GM12878 (cell line): ENCODE measurements at regions not wholly inside any gene's neighbourhood (a gene's known extent, or its start where the extent isn't known, plus 50 kb on each side); places are given as distances from the start of the nearest gene placed in this dataset.

Experiments used
- BRCA1 ChIP-seq: IDR thresholded peaks from 2 replicates; pipeline ENCODE4 v1.6.1; 2011; ENCODE audit warnings: low read depth, low read length, improper control_type of control experiment
- CREB1 ChIP-seq: IDR thresholded peaks from 2 replicates; pipeline ENCODE4 v1.6.1; 2012; ENCODE audit warnings: low read depth, mild to moderate bottlenecking, inconsistent platforms
- EED ChIP-seq: sonication (generic); IDR thresholded peaks from 2 replicates; pipeline ENCODE4 v1.6.1; 2016; ENCODE audit warnings: antibody characterized with exemption, low read depth
- EP300 ChIP-seq, 2 experiments: fragments of 150-350 bp in 1 of 2; IDR thresholded peaks; 2 replicates each; pipeline ENCODE4 v1.6.1; 2011 to 2012; ENCODE audit warnings: low read depth in 2 of 2, low read length in 2 of 2, borderline replicate concordance in 1 of 2, improper control_type of control experiment in 1 of 2, inconsistent platforms in 1 of 2; ENCODE audit not compliant: control insufficient read depth in 1 of 2
- GATAD2B ChIP-seq: fragments of 450-650 bp; conservative IDR thresholded peaks from 2 replicates; pipeline ENCODE4 v1.6.1; 2017; ENCODE audit warnings: low read depth, mild to moderate bottlenecking, moderate library complexity
- HDGF ChIP-seq: fragments of 450-650 bp; IDR thresholded peaks from 2 replicates; pipeline ENCODE4 v1.6.1; 2016; ENCODE audit warnings: antibody characterized with exemption
- IKZF2 ChIP-seq, 2 experiments: fragments of 450-650 bp; IDR thresholded peaks; 2 replicates each; pipeline ENCODE4 v1.6.1; 2017; ENCODE audit warnings: mild to moderate bottlenecking in 2 of 2, moderate library complexity in 2 of 2
- KAT2A ChIP-seq: conservative IDR thresholded peaks from 2 replicates; pipeline ENCODE4 v1.6.1; 2011; ENCODE audit warnings: low read depth, low read length; ENCODE audit not compliant: control insufficient read depth
- KDM1A ChIP-seq: fragments of 200-600 bp; sonication (generic); IDR thresholded peaks from 2 replicates; pipeline ENCODE4 v1.6.1; 2016; ENCODE audit warnings: borderline replicate concordance
- MEF2B ChIP-seq: fragments of 450-650 bp; IDR thresholded peaks from 2 replicates; pipeline ENCODE4 v1.6.1; 2018; ENCODE audit warnings: mild to moderate bottlenecking, moderate library complexity; ENCODE audit not compliant: partially characterized antibody, poor library complexity, severe bottlenecking
- MXI1 ChIP-seq: fragments of 150-350 bp; IDR thresholded peaks from 2 replicates; pipeline ENCODE4 v1.6.1; 2011; ENCODE audit warnings: low read depth, mild to moderate bottlenecking, inconsistent platforms, low read length, improper control_type of control experiment
- NFIC ChIP-seq: IDR thresholded peaks from 2 replicates; pipeline ENCODE4 v1.6.1; 2012; ENCODE audit warnings: low read depth, mild to moderate bottlenecking, inconsistent platforms, low read length, moderate library complexity
- NFXL1 ChIP-seq: fragments of 450-650 bp; IDR thresholded peaks from 2 replicates; pipeline ENCODE4 v1.6.1; 2017; ENCODE audit warnings: antibody characterized with exemption, mild to moderate bottlenecking, borderline replicate concordance
- PML ChIP-seq: IDR thresholded peaks from 2 replicates; pipeline ENCODE4 v1.6.1; 2012; ENCODE audit warnings: low read length, inconsistent platforms
- RAD21 ChIP-seq: IDR thresholded peaks from 2 replicates; pipeline ENCODE4 v1.6.1; 2011; ENCODE audit warnings: mild to moderate bottlenecking, low read depth, low read length, moderate library complexity; ENCODE audit not compliant: insufficient read depth
- RAD51 ChIP-seq: fragments of 450-650 bp; IDR thresholded peaks from 2 replicates; pipeline ENCODE4 v1.6.1; 2016; ENCODE audit warnings: moderate library complexity, mild to moderate bottlenecking, inconsistent platforms
- SIN3A ChIP-seq: IDR thresholded peaks from 2 replicates; pipeline ENCODE4 v1.6.1; 2012; ENCODE audit warnings: low read depth, low read length, improper control_type of control experiment
- SPI1 ChIP-seq: IDR thresholded peaks from 2 replicates; pipeline ENCODE4 v1.6.1; 2011; ENCODE audit warnings: low read depth, mild to moderate bottlenecking, low read length, moderate library complexity, borderline replicate concordance; ENCODE audit not compliant: insufficient read depth
- SREBF2 ChIP-seq: IDR thresholded peaks from 2 replicates; pipeline ENCODE4 v1.6.1; 2012; ENCODE audit warnings: mild to moderate bottlenecking, low read length
- WRNIP1 ChIP-seq: IDR thresholded peaks from 2 replicates; pipeline ENCODE4 v1.6.1; 2011; ENCODE audit warnings: low read depth, low read length, improper control_type of control experiment, borderline replicate concordance
- ZNF622 ChIP-seq: fragments of 450-650 bp; IDR thresholded peaks from 2 replicates; pipeline ENCODE4 v1.6.1; 2017; ENCODE audit warnings: mild to moderate bottlenecking, inconsistent platforms
- ZZZ3 ChIP-seq: IDR thresholded peaks from 2 replicates; pipeline ENCODE4 v1.6.1; 2011; ENCODE audit warnings: low read depth; ENCODE audit not compliant: control insufficient read depth, insufficient read length
- TF ChIP-seq, protein P1 (sequence below): fragments of 450-650 bp; IDR thresholded peaks from 2 replicates; pipeline ENCODE4 v1.6.1; 2017; ENCODE audit warnings: mild to moderate bottlenecking, low read depth, inconsistent platforms; ENCODE audit not compliant: poor library complexity, severe bottlenecking
- TF ChIP-seq, protein P2 (sequence below): fragments of 450-650 bp; formaldehyde crosslinking; IDR thresholded peaks from 2 replicates; pipeline ENCODE4 v1.5.0; 2022; ENCODE audit warnings: mild to moderate bottlenecking, missing genetic modification characterization

DNA sequence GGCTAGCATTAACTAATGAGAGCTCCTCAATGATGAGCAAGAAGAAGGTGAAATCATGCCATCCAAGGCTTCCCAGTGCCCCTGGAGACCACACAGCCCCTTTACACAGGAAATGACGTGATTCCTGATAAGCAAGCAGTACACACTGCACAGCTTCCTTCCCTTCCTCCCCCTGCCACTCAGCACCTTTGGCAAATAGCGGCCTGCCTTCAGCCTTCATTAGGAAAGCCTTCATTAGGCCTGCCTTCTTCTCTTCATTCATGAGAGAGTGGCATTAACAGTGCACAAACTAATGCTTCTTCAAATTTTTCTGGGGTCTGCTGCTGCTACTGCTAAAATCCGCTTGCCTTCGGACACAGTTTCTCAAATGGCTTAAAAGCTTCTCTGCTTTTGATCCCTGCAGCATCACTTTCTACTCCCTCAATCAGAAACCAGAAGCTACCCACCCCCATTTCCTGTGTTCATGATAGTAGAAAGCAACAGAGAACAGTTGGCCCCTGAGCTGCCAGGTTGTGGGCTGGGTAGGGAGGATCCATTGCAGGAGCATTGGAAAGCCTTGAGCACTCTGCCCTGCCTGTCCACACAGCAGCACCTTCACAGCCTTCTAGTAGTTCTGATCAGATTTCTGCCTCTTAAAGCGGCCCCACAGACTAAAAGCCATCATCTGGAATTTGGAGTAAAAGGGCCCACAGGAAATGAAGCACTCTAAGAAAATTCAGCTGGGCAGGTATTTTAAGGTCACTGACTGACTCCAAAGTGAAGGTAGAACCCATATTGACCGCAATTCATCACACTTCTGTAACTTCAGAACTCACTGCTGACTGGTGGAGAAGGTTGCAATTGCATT, 103.8 kb upstream of the ETV6 start (continued):
- TF ChIP-seq IKZF2 (IDR thresholded peaks at IDR 0.05) (peak; percentile 65 to 76), KAT2A (no peak), MXI1 (no peak), EED (no peak; the same call in none of the 2 replicates), SPI1 (peak; percentile 33; the same call in 1 of the 2 replicates), KDM1A (no peak), RAD21 (no peak), ZZZ3 (no peak), GATAD2B (no peak; the same call in 1 of the 2 replicates), RAD51 (no peak), PML (peak; percentile 42; the same call in 1 of the 2 replicates), HDGF (peak; percentile 30; the same call in 1 of the 2 replicates), MEF2B (peak; percentile 48), NFIC (peak; percentile 93), WRNIP1 (no peak), CREB1 (peak; percentile 33; the same call in 1 of the 2 replicates), NFXL1 (no peak), SREBF2 (no peak), ZNF622 (no peak), BRCA1 (no peak), SIN3A (no peak), EP300 (IDR thresholded peaks at IDR 0.05; ENCODE audit: borderline replicate concordance in 1 of 2, control insufficient read depth in 1 of 2, low read depth in 2 of 2, low read length in 2 of 2) (0 out of 4 replicates have a peak, but pooled peaks of 1 of the 2 experiments have one; percentile 30)
- TF ChIP-seq, protein P1, sequence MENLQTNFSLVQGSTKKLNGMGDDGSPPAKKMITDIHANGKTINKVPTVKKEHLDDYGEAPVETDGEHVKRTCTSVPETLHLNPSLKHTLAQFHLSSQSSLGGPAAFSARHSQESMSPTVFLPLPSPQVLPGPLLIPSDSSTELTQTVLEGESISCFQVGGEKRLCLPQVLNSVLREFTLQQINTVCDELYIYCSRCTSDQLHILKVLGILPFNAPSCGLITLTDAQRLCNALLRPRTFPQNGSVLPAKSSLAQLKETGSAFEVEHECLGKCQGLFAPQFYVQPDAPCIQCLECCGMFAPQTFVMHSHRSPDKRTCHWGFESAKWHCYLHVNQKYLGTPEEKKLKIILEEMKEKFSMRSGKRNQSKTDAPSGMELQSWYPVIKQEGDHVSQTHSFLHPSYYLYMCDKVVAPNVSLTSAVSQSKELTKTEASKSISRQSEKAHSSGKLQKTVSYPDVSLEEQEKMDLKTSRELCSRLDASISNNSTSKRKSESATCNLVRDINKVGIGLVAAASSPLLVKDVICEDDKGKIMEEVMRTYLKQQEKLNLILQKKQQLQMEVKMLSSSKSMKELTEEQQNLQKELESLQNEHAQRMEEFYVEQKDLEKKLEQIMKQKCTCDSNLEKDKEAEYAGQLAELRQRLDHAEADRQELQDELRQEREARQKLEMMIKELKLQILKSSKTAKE, result peak; percentile 17
- TF ChIP-seq, protein P2, sequence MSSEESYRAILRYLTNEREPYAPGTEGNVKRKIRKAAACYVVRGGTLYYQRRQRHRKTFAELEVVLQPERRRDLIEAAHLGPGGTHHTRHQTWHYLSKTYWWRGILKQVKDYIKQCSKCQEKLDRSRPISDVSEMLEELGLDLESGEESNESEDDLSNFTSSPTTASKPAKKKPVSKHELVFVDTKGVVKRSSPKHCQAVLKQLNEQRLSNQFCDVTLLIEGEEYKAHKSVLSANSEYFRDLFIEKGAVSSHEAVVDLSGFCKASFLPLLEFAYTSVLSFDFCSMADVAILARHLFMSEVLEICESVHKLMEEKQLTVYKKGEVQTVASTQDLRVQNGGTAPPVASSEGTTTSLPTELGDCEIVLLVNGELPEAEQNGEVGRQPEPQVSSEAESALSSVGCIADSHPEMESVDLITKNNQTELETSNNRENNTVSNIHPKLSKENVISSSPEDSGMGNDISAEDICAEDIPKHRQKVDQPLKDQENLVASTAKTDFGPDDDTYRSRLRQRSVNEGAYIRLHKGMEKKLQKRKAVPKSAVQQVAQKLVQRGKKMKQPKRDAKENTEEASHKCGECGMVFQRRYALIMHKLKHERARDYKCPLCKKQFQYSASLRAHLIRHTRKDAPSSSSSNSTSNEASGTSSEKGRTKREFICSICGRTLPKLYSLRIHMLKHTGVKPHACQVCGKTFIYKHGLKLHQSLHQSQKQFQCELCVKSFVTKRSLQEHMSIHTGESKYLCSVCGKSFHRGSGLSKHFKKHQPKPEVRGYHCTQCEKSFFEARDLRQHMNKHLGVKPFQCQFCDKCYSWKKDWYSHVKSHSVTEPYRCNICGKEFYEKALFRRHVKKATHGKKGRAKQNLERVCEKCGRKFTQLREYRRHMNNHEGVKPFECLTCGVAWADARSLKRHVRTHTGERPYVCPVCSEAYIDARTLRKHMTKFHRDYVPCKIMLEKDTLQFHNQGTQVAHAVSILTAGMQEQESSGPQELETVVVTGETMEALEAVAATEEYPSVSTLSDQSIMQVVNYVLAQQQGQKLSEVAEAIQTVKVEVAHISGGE (CRISPR knock-in tag), result no peak
